ENCODE measurements at regions not wholly inside any gene's neighbourhood (a gene's known extent, or its start where the extent isn't known, plus 50 kb on each side); places are given as distances from the start of the nearest gene placed in this dataset.

DNA sequence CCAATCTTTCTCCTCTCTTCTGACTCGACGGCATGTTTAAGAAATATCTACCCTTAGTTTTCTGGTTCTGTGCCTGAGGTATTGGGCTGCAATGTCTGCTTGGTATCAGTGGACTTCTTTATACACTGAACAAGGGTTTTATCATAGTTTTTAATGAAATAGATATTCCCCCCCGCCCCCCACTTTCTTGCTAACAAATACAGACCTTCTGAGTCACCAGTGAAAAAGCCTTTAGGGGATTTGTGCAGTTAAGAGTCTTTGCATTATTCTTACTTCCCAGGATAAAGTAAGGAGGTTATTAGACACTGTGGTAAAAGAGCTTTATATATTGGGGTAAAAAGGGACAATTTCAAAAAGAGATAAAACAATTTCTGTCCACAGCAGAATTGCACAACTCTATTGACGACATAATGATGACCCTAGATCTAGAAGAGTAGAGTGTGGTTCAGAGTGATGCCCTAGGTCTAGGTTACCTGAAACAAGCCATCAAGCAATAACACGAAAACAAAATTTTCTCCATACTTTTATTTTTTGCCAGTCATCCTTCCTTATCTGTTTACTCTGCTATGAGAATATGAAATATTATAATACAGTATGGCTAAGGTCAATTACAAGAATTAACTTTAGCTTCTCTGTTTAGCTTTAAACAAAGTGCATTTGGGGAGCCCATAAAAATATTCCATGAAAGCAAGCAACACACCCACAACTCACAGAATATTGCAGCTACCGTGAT, 110.7 kb downstream of the PLK2 start:
- Histone ChIP-seq H4K20me1 (ENCODE audit: control insufficient read depth, insufficient read depth, low read length, poor library complexity, severe bottlenecking) (no peaks in the 10 kb centered on the region), H2AFZ (ENCODE audit: insufficient read depth, low read depth, low read length, poor library complexity, severe bottlenecking) (no peak overlapping the region), H3K27me3 (replicated peaks in 1 of 4; ENCODE audit: control extremely low read depth in 1 of 4, control insufficient read depth in 3 of 4, insufficient read depth in 4 of 4, low read length in 3 of 4) (no peaks in the 10 kb centered on the region), H3K4me2 (replicated peaks; ENCODE audit: low read depth, low read length, poor library complexity, severe bottlenecking) (no peak overlapping the region), H3K9ac (ENCODE audit: low read length) (no peak overlapping the region), H3K36me3 (replicated peaks in 1 of 2; ENCODE audit: control extremely low read depth in 1 of 2, control insufficient read depth in 1 of 2, extremely low read depth in 1 of 2, insufficient read depth in 2 of 2, low read length in 1 of 2) (no peaks in the 10 kb centered on the region), H3K27ac (ENCODE audit: low read length in 2 of 2) (no peak overlapping the region), H3K4me1 (ENCODE audit: control insufficient read depth in 2 of 2, insufficient read depth in 2 of 2, low read length in 2 of 2) (no peaks in the 10 kb centered on the region), H3K79me2 (ENCODE audit: control insufficient read depth, insufficient read depth, low read length) (no peaks in the 10 kb centered on the region), H3K4me3 (ENCODE audit: control extremely low read depth in 1 of 5, extremely low read depth in 1 of 5, insufficient read depth in 1 of 5, low read depth in 2 of 5, low read length in 4 of 5) (no peak overlapping the region), H3K9me3 (ENCODE audit: control extremely low read depth in 1 of 3, control insufficient read depth in 2 of 3, insufficient read depth in 1 of 3, low read length in 2 of 3) (no peaks in the 10 kb centered on the region)
- POLR2A ChIA-PET = no interaction called here
- WGBS (ENCODE audit: insufficient coverage) = 100% methylated on average over 1 of the region's 6 CpGs
- no peaks in the 10 kb centered on the region for H3K4me1 Mint-ChIP-seq
- DNase-seq (no peak), ATAC-seq (ENCODE audit: low read depth) (no peak)
- TF ChIP-seq EZH2 (IDR thresholded peaks at IDR 0.05; ENCODE audit: borderline replicate concordance, insufficient read depth, low read depth, low read length, poor library complexity, severe bottlenecking) = no peak
- TF ChIP-seq, protein P1, sequence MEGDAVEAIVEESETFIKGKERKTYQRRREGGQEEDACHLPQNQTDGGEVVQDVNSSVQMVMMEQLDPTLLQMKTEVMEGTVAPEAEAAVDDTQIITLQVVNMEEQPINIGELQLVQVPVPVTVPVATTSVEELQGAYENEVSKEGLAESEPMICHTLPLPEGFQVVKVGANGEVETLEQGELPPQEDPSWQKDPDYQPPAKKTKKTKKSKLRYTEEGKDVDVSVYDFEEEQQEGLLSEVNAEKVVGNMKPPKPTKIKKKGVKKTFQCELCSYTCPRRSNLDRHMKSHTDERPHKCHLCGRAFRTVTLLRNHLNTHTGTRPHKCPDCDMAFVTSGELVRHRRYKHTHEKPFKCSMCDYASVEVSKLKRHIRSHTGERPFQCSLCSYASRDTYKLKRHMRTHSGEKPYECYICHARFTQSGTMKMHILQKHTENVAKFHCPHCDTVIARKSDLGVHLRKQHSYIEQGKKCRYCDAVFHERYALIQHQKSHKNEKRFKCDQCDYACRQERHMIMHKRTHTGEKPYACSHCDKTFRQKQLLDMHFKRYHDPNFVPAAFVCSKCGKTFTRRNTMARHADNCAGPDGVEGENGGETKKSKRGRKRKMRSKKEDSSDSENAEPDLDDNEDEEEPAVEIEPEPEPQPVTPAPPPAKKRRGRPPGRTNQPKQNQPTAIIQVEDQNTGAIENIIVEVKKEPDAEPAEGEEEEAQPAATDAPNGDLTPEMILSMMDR (IDR thresholded peaks at IDR 0.05) = no peak
- H3K27me3 Mint-ChIP-seq = no peaks in the 10 kb centered on the region
- no peak overlapping the region for H3K4me3 Mint-ChIP-seq
- H3K27ac Mint-ChIP-seq = no peak overlapping the region
- CTCF ChIA-PET = no interaction called here
- H3K9me3 Mint-ChIP-seq (ENCODE audit: insufficient read depth) = no peaks in the 10 kb centered on the region
- intact Hi-C loops (cut with micrococcal nuclease) = no loop called here

DNA sequence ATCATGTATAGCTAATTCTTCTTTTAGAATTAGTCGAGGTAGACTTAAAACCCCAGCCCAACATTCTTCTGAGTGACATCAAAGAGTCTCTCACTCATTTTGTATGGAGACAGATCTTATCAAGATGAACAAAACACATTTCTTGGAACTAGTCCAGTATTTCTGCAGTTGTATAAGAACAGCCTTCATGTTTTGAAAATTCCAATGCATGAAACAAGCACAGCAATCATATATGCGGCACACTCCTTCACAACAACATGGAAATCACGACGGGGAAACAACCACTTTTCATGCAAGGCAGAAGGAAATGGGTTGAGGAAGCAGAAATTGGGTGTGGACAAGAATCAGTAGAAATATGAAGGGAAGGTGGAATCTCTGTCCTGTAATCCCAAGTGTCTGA, 113.8 kb downstream of the PLK2 start:
- no peaks in the 10 kb centered on the region for H3K9me3 ChIP-seq (ENCODE audit: control extremely low read depth in 1 of 3, control insufficient read depth in 2 of 3, insufficient read depth in 1 of 3, low read length in 2 of 3)
- H3K4me2 ChIP-seq (replicated peaks; ENCODE audit: low read depth, low read length, poor library complexity, severe bottlenecking) = no peak overlapping the region
- H3K27ac Mint-ChIP-seq = no peak overlapping the region
- H3K27me3 Mint-ChIP-seq = peaks cover under 1% of the 10 kb centered on the region
- H3K4me3 ChIP-seq (ENCODE audit: control extremely low read depth in 1 of 5, extremely low read depth in 1 of 5, insufficient read depth in 1 of 5, low read depth in 2 of 5, low read length in 4 of 5) = no peak overlapping the region
- ATAC-seq (ENCODE audit: low read depth) (no peak), DNase-seq (no peak)
- no peaks in the 10 kb centered on the region for H3K4me1 Mint-ChIP-seq
- ChIA-PET POLR2A (no interaction called here), CTCF (no interaction called here)
- no peak overlapping the region for H2AFZ ChIP-seq (ENCODE audit: insufficient read depth, low read depth, low read length, poor library complexity, severe bottlenecking)
- intact Hi-C loops (cut with micrococcal nuclease) = no loop called here
- H3K79me2 ChIP-seq (ENCODE audit: control insufficient read depth, insufficient read depth, low read length) = no peaks in the 10 kb centered on the region
- no peaks in the 10 kb centered on the region for H3K4me1 ChIP-seq (ENCODE audit: control insufficient read depth in 2 of 2, insufficient read depth in 2 of 2, low read length in 2 of 2)
- no peaks in the 10 kb centered on the region for H3K36me3 ChIP-seq (replicated peaks in 1 of 2; ENCODE audit: control extremely low read depth in 1 of 2, control insufficient read depth in 1 of 2, extremely low read depth in 1 of 2, insufficient read depth in 2 of 2, low read length in 1 of 2)
- no peaks in the 10 kb centered on the region for H3K27me3 ChIP-seq (replicated peaks in 1 of 4; ENCODE audit: control extremely low read depth in 1 of 4, control insufficient read depth in 3 of 4, insufficient read depth in 4 of 4, low read length in 3 of 4)
- H3K4me3 Mint-ChIP-seq = no peak overlapping the region
- H3K9ac ChIP-seq (ENCODE audit: low read length) = no peak overlapping the region
- H3K27ac ChIP-seq (ENCODE audit: low read length in 2 of 2) = no peak overlapping the region
- no peaks in the 10 kb centered on the region for H3K9me3 Mint-ChIP-seq (ENCODE audit: insufficient read depth)
- TF ChIP-seq EZH2 (IDR thresholded peaks at IDR 0.05; ENCODE audit: borderline replicate concordance, insufficient read depth, low read depth, low read length, poor library complexity, severe bottlenecking) = no peak
- TF ChIP-seq, protein P1 (IDR thresholded peaks at IDR 0.05) = no peak
- no CpG with 5 or more reads among the region's 4 CpGs for WGBS (ENCODE audit: insufficient coverage)
- no peaks in the 10 kb centered on the region for H4K20me1 ChIP-seq (ENCODE audit: control insufficient read depth, insufficient read depth, low read length, poor library complexity, severe bottlenecking)
